IPS DF 6.9 (cell line): ENCODE measurements at regions not wholly inside any gene's neighbourhood (a gene's known extent, or its start where the extent isn't known, plus 50 kb on each side); places are given as distances from the start of the nearest gene placed in this dataset.

Source experiments
- DNase-seq: peaks from one replicate; pipeline ENCODE4 v3.0.0-alpha.2; 2013; ENCODE audit warnings: low read depth, low spot score
- H3K27ac ChIP-seq: one replicate; pipeline ENCODE4 v1.5.1; 2013; ENCODE audit warnings: low read length, control low read depth
- H3K27me3 ChIP-seq: 2 replicates; pipeline ENCODE4 v1.6.1; 2013; ENCODE audit warnings: mild to moderate bottlenecking, low read length; ENCODE audit not compliant: control insufficient read depth, insufficient read depth
- H3K36me3 ChIP-seq: 2 replicates; pipeline ENCODE4 v1.6.1; 2013; ENCODE audit warnings: low read length; ENCODE audit not compliant: control insufficient read depth, insufficient read depth
- H3K4me1 ChIP-seq: 2 replicates; pipeline ENCODE4 v1.6.1; 2013; ENCODE audit warnings: low read length; ENCODE audit not compliant: control insufficient read depth, insufficient read depth
- H3K4me3 ChIP-seq: 2 replicates; pipeline ENCODE4 v1.5.1; 2013; ENCODE audit warnings: mild to moderate bottlenecking, low read length
- H3K9me3 ChIP-seq: 2 replicates; pipeline ENCODE4 v1.6.1; 2013; ENCODE audit warnings: low read length, inconsistent platforms; ENCODE audit not compliant: control insufficient read depth, insufficient read depth
- WGBS: extraction: QIAGEN DNeasy Blood & Tissue Kit; methylation state at CpG from one replicate; pipeline ENCODE4 v1.1.7; 2013; ENCODE audit warnings: mixed read lengths, missing lambda C conversion rate; ENCODE audit not compliant: insufficient read length, insufficient coverage; 5-methylcytosine and 5-hydroxymethylcytosine counted together

DNA sequence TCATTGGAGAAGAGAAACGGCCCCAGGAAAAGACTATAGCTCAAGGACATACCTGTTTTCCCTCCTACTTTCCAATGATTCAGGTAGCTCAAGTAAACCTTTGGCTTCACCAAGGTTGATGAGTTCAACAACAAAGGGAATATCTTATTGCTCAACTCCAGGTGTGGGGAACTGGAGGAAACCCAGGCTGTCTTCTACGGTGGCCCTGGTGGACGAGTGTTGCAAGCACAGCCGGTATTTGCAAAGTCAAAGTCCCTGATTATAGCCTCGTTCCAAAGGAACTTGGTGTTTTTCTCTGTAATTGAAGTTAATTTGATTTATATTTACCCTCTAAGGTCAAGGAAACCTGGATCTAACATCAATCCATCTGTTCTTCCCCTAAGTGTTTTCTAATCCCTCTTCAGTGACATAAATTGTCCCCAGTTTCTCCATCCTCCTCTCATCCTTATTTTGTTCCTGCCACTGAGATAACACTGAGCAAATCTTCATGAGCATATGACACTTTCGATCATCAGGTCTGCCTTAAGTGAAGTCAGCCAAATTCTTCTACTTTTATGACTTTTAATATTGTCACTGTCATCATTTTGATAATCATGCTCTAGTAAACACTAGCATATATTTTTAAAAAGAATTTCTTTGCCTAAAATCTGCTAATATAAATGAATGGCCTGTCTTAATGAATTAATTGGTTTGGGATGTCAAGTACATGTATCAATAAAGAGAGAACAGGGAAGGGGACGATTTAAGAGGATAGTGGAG is 174.6 kb upstream of the TBX3 start:
- 100% methylated on average over 1 of the region's 7 CpGs for WGBS
- no peak for DNase-seq

GRCh38 chr12:114855678-114856077 is 171.7 kb upstream of the TBX3 start:
- no peak for DNase-seq
- H3K4me1 ChIP-seq, result no peaks in the 10 kb centered on the region
- no peaks in the 10 kb centered on the region for H3K9me3 ChIP-seq
- H3K27ac ChIP-seq, result no peak overlapping the region
- no peaks in the 10 kb centered on the region for H3K27me3 ChIP-seq
- no peak overlapping the region for H3K4me3 ChIP-seq
- no CpG with 5 or more reads among the region's 3 CpGs for WGBS
- no peaks in the 10 kb centered on the region for H3K36me3 ChIP-seq

More for the DNA sequence above, 174.6 kb upstream of the TBX3 start:
- Histone ChIP-seq H3K4me3 (no peak overlapping the region), H3K9me3 (no peaks in the 10 kb centered on the region), H3K4me1 (no peaks in the 10 kb centered on the region), H3K36me3 (no peaks in the 10 kb centered on the region), H3K27me3 (no peaks in the 10 kb centered on the region), H3K27ac (no peak overlapping the region)

DNA sequence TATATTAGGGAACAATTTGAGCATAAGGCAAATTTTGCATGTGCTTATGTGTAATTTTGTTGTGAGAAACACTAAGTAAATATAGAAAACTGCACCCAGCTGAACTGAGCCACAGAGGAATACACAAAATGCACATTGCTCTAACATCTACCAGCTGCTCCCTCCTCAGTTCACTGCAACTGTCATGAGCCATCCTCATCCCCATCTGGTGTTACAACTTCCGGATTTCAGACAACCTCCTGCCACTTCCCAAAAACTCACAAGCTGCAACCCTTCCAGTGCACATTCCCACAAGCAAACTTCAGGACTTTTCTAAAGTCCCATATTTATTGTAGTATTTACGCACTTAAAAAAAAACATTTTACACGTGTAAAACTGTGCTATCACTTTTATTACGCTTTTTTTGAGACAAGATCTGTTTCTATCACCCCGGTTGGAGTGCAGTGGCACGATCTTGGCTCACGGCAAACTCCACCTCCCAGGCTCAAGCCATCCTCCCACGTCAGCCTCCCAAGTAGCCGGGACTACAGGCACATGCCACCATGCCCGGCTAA is 169.1 kb upstream of the TBX3 start:
- DNase-seq, result no peak
- 100% methylated on average over 3 of the region's 10 CpGs for WGBS
- no peak overlapping the region for H3K27ac ChIP-seq

DNA sequence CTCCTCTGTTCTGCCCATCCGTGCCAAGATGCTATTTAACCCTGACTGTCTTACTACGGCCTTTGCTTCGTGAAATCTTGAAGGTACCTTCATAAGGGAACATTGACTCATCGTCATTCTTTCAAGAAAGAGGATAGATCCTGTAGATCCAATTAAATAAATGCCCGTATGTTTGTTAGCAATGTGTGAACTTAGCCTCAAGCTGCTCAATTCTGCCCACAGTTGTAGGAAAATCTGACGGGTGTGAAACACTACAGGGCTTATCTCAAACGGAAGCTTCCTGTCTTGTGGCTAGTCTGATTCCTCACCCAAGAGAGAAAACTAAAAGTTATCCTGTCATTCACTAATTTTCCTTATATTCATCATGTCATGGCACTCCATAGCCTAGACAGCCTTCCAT is 168.0 kb upstream of the TBX3 start:
- DNase-seq, result no peak
- WGBS, result no CpG with 5 or more reads among the region's 7 CpGs

More for the DNA sequence above, 169.1 kb upstream of the TBX3 start:
- H3K4me1 ChIP-seq, result no peaks in the 10 kb centered on the region
- H3K27me3 ChIP-seq, result no peaks in the 10 kb centered on the region
- H3K36me3 ChIP-seq, result no peaks in the 10 kb centered on the region
- H3K9me3 ChIP-seq, result no peaks in the 10 kb centered on the region
- H3K4me3 ChIP-seq, result no peak overlapping the region

GRCh38 chr12:114850661-114851275 is 166.8 kb upstream of the TBX3 start:
- no CpG with 5 or more reads among the region's 7 CpGs for WGBS

More for the DNA sequence above, 168.0 kb upstream of the TBX3 start:
- Histone ChIP-seq H3K4me1 (no peaks in the 10 kb centered on the region), H3K27me3 (no peaks in the 10 kb centered on the region), H3K9me3 (no peaks in the 10 kb centered on the region), H3K36me3 (no peaks in the 10 kb centered on the region), H3K27ac (no peak overlapping the region), H3K4me3 (no peak overlapping the region)

GRCh38 chr12:114848666-114849065 is 164.7 kb upstream of the TBX3 start:
- no peaks in the 10 kb centered on the region for H3K9me3 ChIP-seq
- no CpG with 5 or more reads among the region's 2 CpGs for WGBS
- H3K4me3 ChIP-seq, result no peak overlapping the region
- no peak for DNase-seq
- H3K36me3 ChIP-seq, result no peaks in the 10 kb centered on the region
- no peaks in the 10 kb centered on the region for H3K4me1 ChIP-seq
- H3K27me3 ChIP-seq, result no peaks in the 10 kb centered on the region
- no peak overlapping the region for H3K27ac ChIP-seq

More at GRCh38 chr12:114850661-114851275, 166.8 kb upstream of the TBX3 start:
- Histone ChIP-seq H3K27me3 (no peaks in the 10 kb centered on the region), H3K9me3 (no peaks in the 10 kb centered on the region), H3K4me1 (no peaks in the 10 kb centered on the region), H3K36me3 (no peaks in the 10 kb centered on the region), H3K27ac (no peak overlapping the region), H3K4me3 (no peak overlapping the region)
- DNase-seq, result no peak

DNA sequence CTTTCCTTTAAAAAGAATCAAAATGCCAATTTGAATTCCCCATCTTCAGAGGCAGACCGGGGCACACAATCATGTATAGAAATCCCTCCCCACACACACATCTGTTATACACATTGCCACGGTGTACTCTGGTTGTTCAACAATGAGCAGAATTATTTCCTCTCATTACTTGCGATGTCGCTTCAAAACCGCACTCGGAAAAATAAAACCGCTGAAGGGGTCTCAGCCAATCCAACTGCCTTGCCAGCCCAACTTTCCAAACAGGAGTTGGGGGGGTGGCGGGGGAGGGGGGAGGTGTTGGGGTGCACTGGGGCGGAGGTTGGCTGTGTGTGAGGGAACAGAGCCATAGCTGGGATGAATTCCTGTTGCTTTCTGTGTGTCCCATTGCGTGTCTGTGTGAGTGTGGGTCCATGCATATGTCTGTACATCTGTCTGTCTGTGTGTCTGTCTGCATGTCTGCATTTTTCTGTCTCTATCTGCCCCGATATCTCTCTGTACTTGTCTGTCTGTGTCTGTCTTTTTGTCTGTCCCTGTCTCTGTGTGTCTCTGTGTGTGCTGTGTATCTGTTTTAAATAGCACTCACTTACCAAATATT is 163.6 kb upstream of the TBX3 start:
- Histone ChIP-seq H3K27me3 (no peaks in the 10 kb centered on the region), H3K27ac (no peak overlapping the region), H3K4me1 (no peaks in the 10 kb centered on the region), H3K4me3 (no peak overlapping the region), H3K36me3 (no peaks in the 10 kb centered on the region), H3K9me3 (no peaks in the 10 kb centered on the region)
- no CpG with 5 or more reads among the region's 11 CpGs for WGBS
- no peak for DNase-seq

DNA sequence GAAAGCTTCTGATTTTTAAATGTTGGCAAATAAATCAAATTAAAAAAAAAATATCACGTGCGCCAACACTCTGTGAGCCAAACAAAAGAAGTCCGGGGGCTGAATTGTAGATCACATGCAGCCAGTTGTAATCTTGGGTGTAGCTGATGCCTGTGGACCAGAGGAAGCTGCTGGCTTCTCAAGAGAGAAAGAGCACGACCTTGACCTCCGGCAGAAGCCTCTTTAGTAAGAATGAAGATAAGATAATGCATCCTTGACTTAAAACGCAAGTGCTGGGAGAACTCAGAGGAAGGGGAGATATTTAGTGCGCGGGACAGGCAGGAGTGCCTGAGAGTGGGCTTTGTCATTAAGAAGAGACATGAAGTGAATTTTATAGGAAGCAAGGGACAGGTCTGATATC is 162.8 kb upstream of the TBX3 start:
- no CpG with 5 or more reads among the region's 8 CpGs for WGBS
- Histone ChIP-seq H3K36me3 (no peaks in the 10 kb centered on the region), H3K4me1 (no peaks in the 10 kb centered on the region), H3K27ac (no peak overlapping the region), H3K27me3 (no peaks in the 10 kb centered on the region), H3K9me3 (no peaks in the 10 kb centered on the region), H3K4me3 (no peak overlapping the region)
- no peak for DNase-seq

GRCh38 chr12:114841557-114842251 is 157.7 kb upstream of the TBX3 start:
- peak; percentile 55 for DNase-seq
- WGBS, result no CpG with 5 or more reads among the region's 5 CpGs
- Histone ChIP-seq H3K9me3 (no peaks in the 10 kb centered on the region), H3K36me3 (no peaks in the 10 kb centered on the region), H3K4me3 (no peak overlapping the region), H3K4me1 (no peaks in the 10 kb centered on the region), H3K27me3 (no peaks in the 10 kb centered on the region), H3K27ac (no peak overlapping the region)

DNA sequence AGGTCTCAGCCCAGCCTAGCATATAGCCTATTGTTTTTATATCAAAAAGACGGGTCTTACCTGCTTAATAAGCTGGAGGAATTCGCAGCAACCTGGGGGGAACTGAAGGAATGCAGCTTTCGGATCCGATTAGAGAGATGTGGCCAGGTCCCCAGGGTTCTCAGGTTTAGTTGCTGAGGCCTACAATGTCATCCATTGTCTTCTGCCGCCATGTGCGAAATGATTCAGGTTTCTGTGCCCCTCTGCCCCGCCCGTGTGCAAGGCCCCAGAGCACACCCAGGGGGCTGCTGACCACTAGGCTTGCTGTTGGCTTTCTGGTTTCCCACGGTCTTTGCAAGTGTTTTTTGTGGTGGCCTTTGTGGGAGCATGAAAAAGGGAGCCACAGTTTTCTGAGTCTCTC is 154.5 kb upstream of the TBX3 start:
- Histone ChIP-seq H3K36me3 (no peaks in the 10 kb centered on the region), H3K9me3 (no peaks in the 10 kb centered on the region), H3K4me3 (no peak overlapping the region), H3K27me3 (no peaks in the 10 kb centered on the region), H3K27ac (no peak overlapping the region), H3K4me1 (no peaks in the 10 kb centered on the region)
- WGBS, result no CpG with 5 or more reads among the region's 9 CpGs
- DNase-seq, result no peak
